HEK293 (cell line): ENCODE measurements at regions not wholly inside any gene's neighbourhood (a gene's known extent, or its start where the extent isn't known, plus 50 kb on each side); places are given as distances from the start of the nearest gene placed in this dataset.

Source experiments
- CTCF ChIA-PET: fragments of 350-600 bp; formaldehyde crosslinking; extraction: SDS; loops from one replicate; lab custom pipeline; 2021; ENCODE audit warnings: antibody characterized with exemption; lab: Yijun Ruan, JAX
- POLR2A ChIA-PET: fragments of 300-600 bp; formaldehyde crosslinking; extraction: SDS; loops from one replicate; lab custom pipeline; 2020; ENCODE audit warnings: antibody characterized with exemption, inconsistent platforms; lab: Yijun Ruan, JAX
- H3K27ac ChIP-seq: fragments of 200-500 bp; sonication (Bioruptor generic); 2 replicates; pipeline ENCODE4 v1.5.1; 2014; ENCODE audit warnings: low read depth, low read length, control low read depth, inconsistent platforms; ENCODE audit errors: extremely low read depth
- H3K36me3 ChIP-seq, 2 experiments: fragments of 200-500 bp in 1 of 2; sonication (Bioruptor generic) in 1 of 2; 1 replicate in 1 of 2; 2 replicates in 1 of 2; pipeline ENCODE4 v1.5.1; 2014 to 2017; ENCODE audit warnings: inconsistent platforms in 2 of 2, low read length in 2 of 2; ENCODE audit not compliant: control insufficient read depth in 2 of 2, insufficient read depth in 1 of 2
- H3K4me1 ChIP-seq: fragments of 200-500 bp; sonication (Bioruptor generic); 2 replicates; pipeline ENCODE4 v1.5.1; 2014; ENCODE audit warnings: mild to moderate bottlenecking, low read length, inconsistent platforms; ENCODE audit not compliant: control insufficient read depth, insufficient read depth
- H3K4me3 ChIP-seq: 2 replicates; pipeline ENCODE4 v1.5.1; 2011; ENCODE audit warnings: low read depth, mild to moderate bottlenecking, control low read depth, low read length, moderate library complexity
- H3K9me3 ChIP-seq: fragments of 200-500 bp; sonication (Bioruptor generic); 2 replicates; pipeline ENCODE4 v1.5.1; 2014; ENCODE audit warnings: low read depth, low read length, inconsistent platforms; ENCODE audit not compliant: control insufficient read depth, insufficient read depth
- HOXA7 ChIP-seq: sonication (generic); formaldehyde crosslinking; IDR thresholded peaks from 2 replicates; pipeline ENCODE4 v1.8.1; 2022; ENCODE audit warnings: missing genetic modification reagents, borderline replicate concordance
- OSR2 ChIP-seq: fragments of 450-650 bp; formaldehyde crosslinking; IDR thresholded peaks from 2 replicates; pipeline ENCODE4 v1.5.1; 2016; ENCODE audit warnings: missing biosample characterization, missing genetic modification characterization
- PRDM4 ChIP-seq: fragments of 450-650 bp; formaldehyde crosslinking; IDR thresholded peaks from 2 replicates; pipeline ENCODE4 v1.5.1; 2017; ENCODE audit warnings: missing biosample characterization, missing genetic modification characterization
- YY2 ChIP-seq: fragments of 450-650 bp; formaldehyde crosslinking; IDR thresholded peaks from 2 replicates; pipeline ENCODE4 v1.5.1; 2016; ENCODE audit warnings: missing biosample characterization, missing genetic modification characterization
- ZFP69B ChIP-seq: fragments of 450-650 bp; formaldehyde crosslinking; IDR thresholded peaks from 2 replicates; pipeline ENCODE4 v1.5.1; 2016; ENCODE audit warnings: missing biosample characterization, missing genetic modification characterization
- ZNF132 ChIP-seq: fragments of 450-650 bp; formaldehyde crosslinking; IDR thresholded peaks from 2 replicates; pipeline ENCODE4 v1.5.1; 2017; ENCODE audit warnings: missing biosample characterization, missing genetic modification characterization, borderline replicate concordance
- ZNF140 ChIP-seq: fragments of 450-650 bp; formaldehyde crosslinking; IDR thresholded peaks from 2 replicates; pipeline ENCODE4 v1.5.1; 2016; ENCODE audit warnings: missing biosample characterization, missing genetic modification characterization
- ZNF169 ChIP-seq: fragments of 450-650 bp; formaldehyde crosslinking; IDR thresholded peaks from 2 replicates; pipeline ENCODE4 v1.5.1; 2016; ENCODE audit warnings: missing biosample characterization, missing genetic modification characterization
- ZNF239 ChIP-seq: fragments of 450-650 bp; formaldehyde crosslinking; IDR thresholded peaks from 2 replicates; pipeline ENCODE4 v1.5.1; 2016; ENCODE audit warnings: missing biosample characterization, missing genetic modification characterization
- ZNF24 ChIP-seq: fragments of 450-650 bp; formaldehyde crosslinking; IDR thresholded peaks from 2 replicates; pipeline ENCODE4 v1.5.1; 2016; ENCODE audit warnings: missing biosample characterization, missing genetic modification characterization
- ZNF311 ChIP-seq: fragments of 450-650 bp; formaldehyde crosslinking; IDR thresholded peaks from 2 replicates; pipeline ENCODE4 v1.5.1; 2017; ENCODE audit warnings: missing biosample characterization, missing genetic modification characterization, borderline replicate concordance
- ZNF350 ChIP-seq: fragments of 450-650 bp; formaldehyde crosslinking; IDR thresholded peaks from 2 replicates; pipeline ENCODE4 v1.5.0; 2017; ENCODE audit warnings: missing biosample characterization, mild to moderate bottlenecking, missing genetic modification characterization
- ZNF37A ChIP-seq: fragments of 450-650 bp; IDR thresholded peaks from 2 replicates; pipeline ENCODE4 v1.5.1; 2018; ENCODE audit warnings: missing biosample characterization, missing genetic modification characterization
- ZNF629 ChIP-seq: fragments of 450-650 bp; formaldehyde crosslinking; IDR thresholded peaks from 2 replicates; pipeline ENCODE4 v1.5.1; 2017; ENCODE audit warnings: missing biosample characterization, missing genetic modification characterization
- ZNF830 ChIP-seq: fragments of 450-650 bp; IDR thresholded peaks from 2 replicates; pipeline ENCODE4 v1.5.0; 2018; ENCODE audit warnings: missing biosample characterization, missing genetic modification characterization, low read depth, mild to moderate bottlenecking, moderate library complexity
- ZSCAN23 ChIP-seq: fragments of 450-650 bp; formaldehyde crosslinking; IDR thresholded peaks from 2 replicates; pipeline ENCODE4 v1.5.1; 2016; ENCODE audit warnings: missing biosample characterization, missing genetic modification characterization
- TF ChIP-seq, protein P1 (sequence below): fragments of 450-650 bp; formaldehyde crosslinking; IDR thresholded peaks from 2 replicates; pipeline ENCODE4 v1.5.1; 2016; ENCODE audit warnings: missing biosample characterization, missing genetic modification characterization
- TF ChIP-seq, protein P2 (sequence below): fragments of 450-650 bp; formaldehyde crosslinking; conservative IDR thresholded peaks from 2 replicates; pipeline ENCODE4 v1.5.1; 2016; ENCODE audit warnings: low read depth, missing biosample characterization, missing genetic modification characterization

- CTCF ChIA-PET, result no interaction called here
- no peaks in the 10 kb centered on the region for H3K36me3 ChIP-seq
- POLR2A ChIA-PET, result no interaction called here
- TF ChIP-seq PRDM4 (tag by site-specific recombination) (no peak), ZFP69B (tag by site-specific recombination) (no peak), ZNF37A (tag by site-specific recombination) (no peak), ZNF132 (tag by site-specific recombination) (no peak), HOXA7 (CRISPR knock-in tag) (no peak), ZSCAN23 (tag by site-specific recombination) (no peak), ZNF311 (tag by site-specific recombination) (no peak), ZNF629 (tag by site-specific recombination) (no peak), ZNF24 (tag by site-specific recombination) (no peak), YY2 (no peak), OSR2 (tag by site-specific recombination) (no peak), ZNF350 (no peak), ZNF169 (no peak), ZNF830 (tag by site-specific recombination) (no peak), ZNF140 (tag by site-specific recombination) (no peak), ZNF239 (tag by site-specific recombination) (no peak)
- TF ChIP-seq, protein P1, sequence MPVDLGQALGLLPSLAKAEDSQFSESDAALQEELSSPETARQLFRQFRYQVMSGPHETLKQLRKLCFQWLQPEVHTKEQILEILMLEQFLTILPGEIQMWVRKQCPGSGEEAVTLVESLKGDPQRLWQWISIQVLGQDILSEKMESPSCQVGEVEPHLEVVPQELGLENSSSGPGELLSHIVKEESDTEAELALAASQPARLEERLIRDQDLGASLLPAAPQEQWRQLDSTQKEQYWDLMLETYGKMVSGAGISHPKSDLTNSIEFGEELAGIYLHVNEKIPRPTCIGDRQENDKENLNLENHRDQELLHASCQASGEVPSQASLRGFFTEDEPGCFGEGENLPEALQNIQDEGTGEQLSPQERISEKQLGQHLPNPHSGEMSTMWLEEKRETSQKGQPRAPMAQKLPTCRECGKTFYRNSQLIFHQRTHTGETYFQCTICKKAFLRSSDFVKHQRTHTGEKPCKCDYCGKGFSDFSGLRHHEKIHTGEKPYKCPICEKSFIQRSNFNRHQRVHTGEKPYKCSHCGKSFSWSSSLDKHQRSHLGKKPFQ (tag by site-specific recombination), result no peak
- TF ChIP-seq, all 188 proteins: peak for 0
- Histone ChIP-seq H3K27ac (no peak overlapping the region), H3K4me3 (no peak overlapping the region), H3K9me3 (no peaks in the 10 kb centered on the region), H3K4me1 (no peaks in the 10 kb centered on the region)
These were observed 552.9 kb upstream of the EPHA5 start for GRCh38 chr4:66223068-66223703.

- Histone ChIP-seq H3K9me3 (no peaks in the 10 kb centered on the region), H3K4me3 (no peak overlapping the region), H3K36me3 (no peaks in the 10 kb centered on the region), H3K27ac (no peak overlapping the region), H3K4me1 (no peaks in the 10 kb centered on the region)
- no peak for TF ChIP-seq YY2
- TF ChIP-seq, protein P2, sequence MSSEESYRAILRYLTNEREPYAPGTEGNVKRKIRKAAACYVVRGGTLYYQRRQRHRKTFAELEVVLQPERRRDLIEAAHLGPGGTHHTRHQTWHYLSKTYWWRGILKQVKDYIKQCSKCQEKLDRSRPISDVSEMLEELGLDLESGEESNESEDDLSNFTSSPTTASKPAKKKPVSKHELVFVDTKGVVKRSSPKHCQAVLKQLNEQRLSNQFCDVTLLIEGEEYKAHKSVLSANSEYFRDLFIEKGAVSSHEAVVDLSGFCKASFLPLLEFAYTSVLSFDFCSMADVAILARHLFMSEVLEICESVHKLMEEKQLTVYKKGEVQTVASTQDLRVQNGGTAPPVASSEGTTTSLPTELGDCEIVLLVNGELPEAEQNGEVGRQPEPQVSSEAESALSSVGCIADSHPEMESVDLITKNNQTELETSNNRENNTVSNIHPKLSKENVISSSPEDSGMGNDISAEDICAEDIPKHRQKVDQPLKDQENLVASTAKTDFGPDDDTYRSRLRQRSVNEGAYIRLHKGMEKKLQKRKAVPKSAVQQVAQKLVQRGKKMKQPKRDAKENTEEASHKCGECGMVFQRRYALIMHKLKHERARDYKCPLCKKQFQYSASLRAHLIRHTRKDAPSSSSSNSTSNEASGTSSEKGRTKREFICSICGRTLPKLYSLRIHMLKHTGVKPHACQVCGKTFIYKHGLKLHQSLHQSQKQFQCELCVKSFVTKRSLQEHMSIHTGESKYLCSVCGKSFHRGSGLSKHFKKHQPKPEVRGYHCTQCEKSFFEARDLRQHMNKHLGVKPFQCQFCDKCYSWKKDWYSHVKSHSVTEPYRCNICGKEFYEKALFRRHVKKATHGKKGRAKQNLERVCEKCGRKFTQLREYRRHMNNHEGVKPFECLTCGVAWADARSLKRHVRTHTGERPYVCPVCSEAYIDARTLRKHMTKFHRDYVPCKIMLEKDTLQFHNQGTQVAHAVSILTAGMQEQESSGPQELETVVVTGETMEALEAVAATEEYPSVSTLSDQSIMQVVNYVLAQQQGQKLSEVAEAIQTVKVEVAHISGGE (tag by site-specific recombination), result no peak
- ChIA-PET CTCF (no interaction called here), POLR2A (no interaction called here)
These were observed 549.1 kb upstream of the EPHA5 start for GRCh38 chr4:66219401-66219800.
